ENCODE measurements at regions not wholly inside any gene's neighbourhood (a gene's known extent, or its start where the extent isn't known, plus 50 kb on each side); places are given as distances from the start of the nearest gene placed in this dataset.

DNA sequence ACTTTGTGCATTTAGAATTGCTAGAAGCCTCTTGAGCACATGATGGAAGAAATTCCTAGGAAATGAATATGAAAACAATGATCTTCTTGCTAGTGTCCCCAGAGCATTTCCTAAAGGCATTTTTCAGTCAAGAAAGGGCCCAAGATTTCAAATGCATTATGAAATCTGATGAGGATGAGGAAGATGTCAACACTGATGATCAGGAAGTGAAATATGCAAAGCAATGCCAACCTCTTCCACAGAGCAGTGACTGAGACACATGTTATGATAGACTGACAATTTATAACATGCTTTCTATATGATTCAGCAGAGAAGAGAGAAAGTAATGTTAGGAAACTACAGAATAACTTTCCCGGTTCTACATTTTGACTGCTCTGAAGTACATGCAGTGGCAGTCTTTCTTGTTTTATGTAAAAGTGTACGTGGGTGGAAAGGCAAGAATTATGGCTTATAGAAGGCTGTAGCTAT is 859.1 kb upstream of the GOT2 start:
- no peak overlapping the region for H3K4me3 ChIP-seq (ENCODE audit: low read depth, poor library complexity, severe bottlenecking)
- no peak for DNase-seq (ENCODE audit: low spot score in 2 of 2)
- intact Hi-C loops (cut with DNase I; ENCODE audit: low total_unique reads) = no loop called here
- WGBS, 2 donors = 28 to 33% methylated on average over 2 of the region's 2 CpGs
- TF ChIP-seq POLR2A (IDR thresholded peaks at IDR 0.05) = no peak
- TF ChIP-seq, protein P1, sequence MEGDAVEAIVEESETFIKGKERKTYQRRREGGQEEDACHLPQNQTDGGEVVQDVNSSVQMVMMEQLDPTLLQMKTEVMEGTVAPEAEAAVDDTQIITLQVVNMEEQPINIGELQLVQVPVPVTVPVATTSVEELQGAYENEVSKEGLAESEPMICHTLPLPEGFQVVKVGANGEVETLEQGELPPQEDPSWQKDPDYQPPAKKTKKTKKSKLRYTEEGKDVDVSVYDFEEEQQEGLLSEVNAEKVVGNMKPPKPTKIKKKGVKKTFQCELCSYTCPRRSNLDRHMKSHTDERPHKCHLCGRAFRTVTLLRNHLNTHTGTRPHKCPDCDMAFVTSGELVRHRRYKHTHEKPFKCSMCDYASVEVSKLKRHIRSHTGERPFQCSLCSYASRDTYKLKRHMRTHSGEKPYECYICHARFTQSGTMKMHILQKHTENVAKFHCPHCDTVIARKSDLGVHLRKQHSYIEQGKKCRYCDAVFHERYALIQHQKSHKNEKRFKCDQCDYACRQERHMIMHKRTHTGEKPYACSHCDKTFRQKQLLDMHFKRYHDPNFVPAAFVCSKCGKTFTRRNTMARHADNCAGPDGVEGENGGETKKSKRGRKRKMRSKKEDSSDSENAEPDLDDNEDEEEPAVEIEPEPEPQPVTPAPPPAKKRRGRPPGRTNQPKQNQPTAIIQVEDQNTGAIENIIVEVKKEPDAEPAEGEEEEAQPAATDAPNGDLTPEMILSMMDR (IDR thresholded peaks at IDR 0.05) = no peak

DNA sequence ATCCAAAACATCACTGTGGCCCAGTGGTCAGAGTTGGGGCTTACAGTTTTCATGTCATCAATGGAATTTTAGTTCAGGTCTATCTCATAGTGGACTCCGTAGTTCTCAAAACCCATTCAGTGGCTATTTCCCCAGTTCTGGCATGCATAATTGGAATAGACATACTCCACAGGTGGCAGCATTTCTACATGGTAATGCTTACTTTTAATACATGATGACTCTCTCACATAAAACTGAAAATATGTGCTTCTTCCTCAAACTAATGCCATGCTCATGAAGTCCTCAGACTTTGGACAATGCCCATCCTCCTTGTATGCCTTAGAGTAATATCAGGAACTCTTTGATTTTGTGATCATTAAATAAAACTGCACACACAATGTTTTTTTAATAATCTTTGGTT is 857.4 kb upstream of the GOT2 start:
- TF ChIP-seq, protein P1 (IDR thresholded peaks at IDR 0.05) = no peak
- no peak for TF ChIP-seq POLR2A (IDR thresholded peaks at IDR 0.05)
- intact Hi-C loops (cut with DNase I; ENCODE audit: low total_unique reads) = no loop called here
- H3K4me3 ChIP-seq (ENCODE audit: low read depth, poor library complexity, severe bottlenecking) = no peak overlapping the region
- DNase-seq (ENCODE audit: low spot score in 2 of 2) = no peak
- WGBS, 2 donors = 88 to 95% methylated on average over 1 of the region's 1 CpG

DNA sequence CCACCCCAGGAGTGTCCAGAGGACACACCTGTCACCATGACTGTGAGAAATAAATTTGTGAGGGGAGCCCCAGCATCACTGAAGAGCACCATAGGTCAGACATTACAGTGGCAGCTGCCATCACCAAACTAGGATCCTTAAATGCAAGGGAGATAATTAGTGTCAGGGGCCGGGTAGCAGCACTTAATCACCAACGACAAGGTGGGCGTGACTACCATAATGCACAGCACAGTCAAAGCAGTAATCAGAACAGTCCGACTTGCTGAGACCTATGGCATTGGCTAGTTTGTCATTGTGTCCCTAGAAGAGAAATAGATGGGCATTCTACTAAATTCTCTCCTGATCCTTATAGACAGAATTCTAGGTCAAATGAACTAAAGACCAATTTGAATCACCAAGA is 856.7 kb upstream of the GOT2 start:
- intact Hi-C loops (cut with DNase I; ENCODE audit: low total_unique reads) = no loop called here
- no peak for DNase-seq (ENCODE audit: low spot score in 2 of 2)
- TF ChIP-seq, protein P1 (IDR thresholded peaks at IDR 0.05) = no peak
- no peak for TF ChIP-seq POLR2A (IDR thresholded peaks at IDR 0.05)
- H3K4me3 ChIP-seq (ENCODE audit: low read depth, poor library complexity, severe bottlenecking) = no peak overlapping the region
- 78 to 84% methylated on average over 4 of the region's 4 CpGs for WGBS, 2 donors

DNA sequence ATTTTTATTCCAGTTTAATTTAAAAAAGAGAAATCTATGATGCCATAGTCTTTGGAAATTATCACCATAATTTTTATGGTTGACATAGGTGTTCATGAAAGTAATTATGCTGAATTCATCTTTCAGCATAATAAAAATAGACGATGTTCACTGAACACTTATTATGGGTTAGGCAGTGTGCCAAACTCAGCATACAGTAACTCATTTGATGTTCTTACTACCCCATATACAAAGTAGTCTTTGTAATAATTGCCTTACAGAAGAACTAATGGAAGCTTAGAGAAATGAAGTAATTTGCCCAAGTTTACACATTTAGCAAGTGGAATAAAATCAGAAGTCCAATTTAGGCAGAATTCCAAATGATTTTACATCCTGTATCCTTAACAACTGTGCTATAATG is 852.2 kb upstream of the GOT2 start:
- WGBS, 2 donors = 27 to 38% methylated on average over 1 of the region's 1 CpG
- no peak for DNase-seq (ENCODE audit: low spot score in 2 of 2)
- TF ChIP-seq POLR2A (IDR thresholded peaks at IDR 0.05) = no peak
- TF ChIP-seq, protein P1 (IDR thresholded peaks at IDR 0.05) = no peak
- H3K4me3 ChIP-seq (ENCODE audit: low read depth, poor library complexity, severe bottlenecking) = no peak overlapping the region
- intact Hi-C loops (cut with DNase I; ENCODE audit: low total_unique reads) = no loop called here

DNA sequence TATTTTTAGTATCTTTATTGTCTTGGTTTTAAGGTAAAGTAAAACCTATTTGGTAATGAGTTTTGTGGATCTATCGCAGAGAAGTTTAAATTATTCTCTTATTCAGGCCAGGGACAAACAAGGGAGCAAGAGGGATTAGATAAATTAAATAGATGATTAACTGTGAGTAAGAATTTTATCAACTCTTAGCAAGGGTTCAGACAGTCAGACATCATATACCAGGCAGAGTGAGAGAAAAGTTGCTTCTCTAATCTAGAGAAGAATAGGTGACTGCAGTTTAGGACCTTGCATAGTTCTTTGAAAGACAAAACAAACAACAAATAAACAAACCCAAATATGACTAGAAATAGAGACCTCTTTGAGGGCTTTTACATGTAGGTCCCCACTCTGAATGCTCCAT is 840.2 kb upstream of the GOT2 start:
- intact Hi-C loops (cut with DNase I; ENCODE audit: low total_unique reads) = no loop called here
- TF ChIP-seq POLR2A (IDR thresholded peaks at IDR 0.05) = no peak
- TF ChIP-seq, protein P1 (IDR thresholded peaks at IDR 0.05) = no peak
- H3K4me3 ChIP-seq (ENCODE audit: low read depth, poor library complexity, severe bottlenecking) = no peak overlapping the region
- DNase-seq (ENCODE audit: low spot score in 2 of 2) = no peak
- WGBS, 2 donors = 93 to 98% methylated on average over 1 of the region's 1 CpG

DNA sequence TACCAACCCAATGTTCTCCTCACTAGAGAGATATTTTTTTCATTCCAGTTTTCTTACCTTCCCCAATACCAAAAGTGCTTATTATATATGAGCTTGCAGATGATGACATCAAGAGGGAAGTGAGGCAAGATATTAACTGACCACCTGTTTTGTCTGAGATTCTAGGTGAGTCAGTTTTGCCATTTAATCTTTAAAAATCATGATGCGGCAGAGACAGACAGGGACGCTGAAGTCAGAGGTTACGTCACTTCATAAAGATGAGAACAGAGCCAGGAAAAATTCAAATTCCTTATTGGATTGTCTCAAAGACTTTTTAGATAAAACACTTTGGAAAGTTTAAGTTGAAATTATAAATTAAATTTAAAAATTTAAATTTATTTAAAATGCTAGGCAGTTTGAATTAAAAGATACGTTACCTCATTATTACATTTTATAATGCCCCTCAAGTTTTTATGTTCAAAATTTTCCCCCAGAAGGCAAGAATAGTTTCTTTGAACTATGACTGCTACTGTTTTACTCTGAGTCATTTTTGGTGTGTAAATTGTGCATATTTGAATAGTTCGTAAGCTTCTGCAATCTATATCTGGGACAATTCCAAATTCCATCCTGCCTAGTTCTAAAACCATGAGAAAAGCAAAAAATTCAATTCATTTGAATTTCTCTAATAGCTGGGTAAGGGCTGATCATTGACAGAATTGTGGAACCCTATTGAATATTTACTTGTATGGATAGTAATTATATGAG is 839.6 kb upstream of the GOT2 start:
- DNase-seq (ENCODE audit: low spot score in 2 of 2) = no peak
- intact Hi-C loops (cut with DNase I; ENCODE audit: low total_unique reads) = no loop called here
- H3K4me3 ChIP-seq (ENCODE audit: low read depth, poor library complexity, severe bottlenecking) = no peak overlapping the region
- TF ChIP-seq POLR2A (IDR thresholded peaks at IDR 0.05) = no peak
- TF ChIP-seq, protein P1 (IDR thresholded peaks at IDR 0.05) = no peak
- WGBS, 2 donors = 74% methylated on average over 5 of the region's 5 CpGs

Measured in lower leg skin (tissue), 4 donors.